Effector memory CD8-positive, alpha-beta T cell (primary cell): ENCODE measurements at regions not wholly inside any gene's neighbourhood (a gene's known extent, or its start where the extent isn't known, plus 50 kb on each side); places are given as distances from the start of the nearest gene placed in this dataset.

Source experiments
- ATAC-seq: fragments of 150-1000 bp; cut with Tn5 transposase; replicated peaks from 2 replicates; pipeline ENCODE4 v1.10.0; 2021; ENCODE audit warnings: mild to moderate bottlenecking, moderate library complexity
- DNase-seq, 3 experiments: peaks; one replicate each; pipeline ENCODE4 v3.0.0; 2021
- H3K27ac Mint-ChIP-seq, 2 donors: one replicate each; pipeline ENCODE4 v1.8.0; 2022; ENCODE audit warnings: mild to moderate bottlenecking in 2 of 2, mixed read lengths in 2 of 2, moderate library complexity in 2 of 2
- H3K27me3 Mint-ChIP-seq, 2 donors: one replicate each; pipeline ENCODE4 v1.8.0; 2022; ENCODE audit warnings: mixed read lengths in 2 of 2
- H3K36me3 Mint-ChIP-seq: one replicate; pipeline ENCODE4 v1.8.0; 2022; ENCODE audit warnings: mild to moderate bottlenecking, moderate library complexity, mixed read lengths; ENCODE audit not compliant: insufficient read depth
- H3K4me1 Mint-ChIP-seq, 2 donors: one replicate each; pipeline ENCODE4 v1.8.0; 2022; ENCODE audit warnings: low read depth in 2 of 2, mixed read lengths in 2 of 2
- H3K4me3 Mint-ChIP-seq, 2 donors: one replicate each; pipeline ENCODE4 v1.8.0; 2022; ENCODE audit warnings: mild to moderate bottlenecking in 2 of 2, mixed read lengths in 2 of 2, moderate library complexity in 2 of 2
- H3K9me3 Mint-ChIP-seq, 2 donors: one replicate each; pipeline ENCODE4 v1.8.0; 2022; ENCODE audit warnings: mixed read lengths in 2 of 2

- ATAC-seq, result no peak
- Mint-ChIP-seq H3K9me3 (no peaks in the 10 kb centered on the region), H3K36me3 (no peaks in the 10 kb centered on the region), H3K27me3 (peaks cover 0 to 9% of the 10 kb centered on the region in 2 donors), H3K27ac (no peak overlapping the region), H3K4me1 (no peaks in the 10 kb centered on the region), H3K4me3 (no peak overlapping the region)
- no peak for DNase-seq
These were observed 147.3 kb upstream of the KAZN start for GRCh38 chr1:14451217-14451616.

- no peak for DNase-seq
- no peak for ATAC-seq
- Mint-ChIP-seq H3K27ac (no peak overlapping the region), H3K36me3 (no peaks in the 10 kb centered on the region), H3K4me3 (no peak overlapping the region), H3K9me3 (no peaks in the 10 kb centered on the region), H3K4me1 (no peaks in the 10 kb centered on the region), H3K27me3 (peaks cover 0 to 4% of the 10 kb centered on the region in 2 donors)
These were observed 145.9 kb upstream of the KAZN start for GRCh38 chr1:14452551-14452950.

- Mint-ChIP-seq H3K9me3 (no peaks in the 10 kb centered on the region), H3K4me1 (no peaks in the 10 kb centered on the region), H3K36me3 (no peaks in the 10 kb centered on the region), H3K27ac (no peak overlapping the region), H3K4me3 (no peak overlapping the region), H3K27me3 (peaks cover 19 to 37% of the 10 kb centered on the region in 2 donors)
- no peak for DNase-seq
- no peak for ATAC-seq
These were observed 138.3 kb upstream of the KAZN start for GRCh38 chr1:14460173-14460572.

GRCh38 chr1:14462851-14463250 is 135.6 kb upstream of the KAZN start:
- Mint-ChIP-seq H3K27me3 (peaks cover 19 to 37% of the 10 kb centered on the region in 2 donors), H3K27ac (no peak overlapping the region), H3K4me3 (no peak overlapping the region), H3K4me1 (no peaks in the 10 kb centered on the region), H3K36me3 (no peaks in the 10 kb centered on the region), H3K9me3 (no peaks in the 10 kb centered on the region)
- DNase-seq, result no peak
- no peak for ATAC-seq

GRCh38 chr1:14466006-14466405 is 132.5 kb upstream of the KAZN start:
- Mint-ChIP-seq H3K9me3 (no peaks in the 10 kb centered on the region), H3K36me3 (no peaks in the 10 kb centered on the region), H3K27ac (no peak overlapping the region), H3K4me3 (no peak overlapping the region), H3K27me3 (peaks cover 19 to 22% of the 10 kb centered on the region in 2 donors), H3K4me1 (no peaks in the 10 kb centered on the region)
- no peak for ATAC-seq
- DNase-seq, result no peak

GRCh38 chr1:14467112-14467511 is 131.4 kb upstream of the KAZN start:
- no peaks in the 10 kb centered on the region for H3K9me3 Mint-ChIP-seq
- H3K4me1 Mint-ChIP-seq, result no peaks in the 10 kb centered on the region
- H3K27me3 Mint-ChIP-seq, result peaks cover 19 to 21% of the 10 kb centered on the region in 2 donors
- H3K36me3 Mint-ChIP-seq, result no peaks in the 10 kb centered on the region
- ATAC-seq (no peak), DNase-seq (no peak)
- H3K27ac Mint-ChIP-seq, result no peak overlapping the region
- H3K4me3 Mint-ChIP-seq, result no peak overlapping the region

GRCh38 chr1:14468751-14469150 is 129.7 kb upstream of the KAZN start:
- Mint-ChIP-seq H3K4me1 (no peaks in the 10 kb centered on the region), H3K9me3 (peaks cover 0 to 2% of the 10 kb centered on the region in 2 donors)
- ATAC-seq, result no peak

GRCh38 chr1:14470802-14471201 is 127.7 kb upstream of the KAZN start:
- H3K4me3 Mint-ChIP-seq, result no peak overlapping the region
- peaks cover 0 to 2% of the 10 kb centered on the region in 2 donors for H3K9me3 Mint-ChIP-seq
- ATAC-seq, result no peak

More at GRCh38 chr1:14468751-14469150, 129.7 kb upstream of the KAZN start:
- H3K27me3 Mint-ChIP-seq, result peaks cover 5 to 8% of the 10 kb centered on the region in 2 donors
- H3K27ac Mint-ChIP-seq, result no peak overlapping the region
- no peaks in the 10 kb centered on the region for H3K36me3 Mint-ChIP-seq
- H3K4me3 Mint-ChIP-seq, result no peak overlapping the region
- no peak for DNase-seq

GRCh38 chr1:14474856-14475255 is 123.6 kb upstream of the KAZN start:
- H3K36me3 Mint-ChIP-seq, result no peaks in the 10 kb centered on the region
- H3K27me3 Mint-ChIP-seq, result peaks cover 0 to 9% of the 10 kb centered on the region in 2 donors
- no peak overlapping the region for H3K27ac Mint-ChIP-seq
- no peak overlapping the region for H3K4me3 Mint-ChIP-seq
- DNase-seq, result no peak
- H3K4me1 Mint-ChIP-seq, result no peaks in the 10 kb centered on the region
- no peak for ATAC-seq
- peaks cover 0 to 2% of the 10 kb centered on the region in 2 donors for H3K9me3 Mint-ChIP-seq

More at GRCh38 chr1:14470802-14471201, 127.7 kb upstream of the KAZN start:
- Mint-ChIP-seq H3K36me3 (no peaks in the 10 kb centered on the region), H3K4me1 (no peaks in the 10 kb centered on the region), H3K27ac (no peak overlapping the region), H3K27me3 (peaks cover 0 to 9% of the 10 kb centered on the region in 2 donors)
- DNase-seq, result no peak

GRCh38 chr1:14476170-14476955 is 122.1 kb upstream of the KAZN start:
- peaks cover 2 to 10% of the 10 kb centered on the region in 2 donors for H3K27me3 Mint-ChIP-seq
- DNase-seq (no peak), ATAC-seq (no peak)
- H3K36me3 Mint-ChIP-seq, result no peaks in the 10 kb centered on the region
- H3K27ac Mint-ChIP-seq, result no peak overlapping the region
- peaks cover 0 to 2% of the 10 kb centered on the region in 2 donors for H3K9me3 Mint-ChIP-seq
- no peaks in the 10 kb centered on the region for H3K4me1 Mint-ChIP-seq
- H3K4me3 Mint-ChIP-seq, result no peak overlapping the region

GRCh38 chr1:14478120-14478519 is 120.4 kb upstream of the KAZN start:
- Mint-ChIP-seq H3K27me3 (peaks cover 7 to 16% of the 10 kb centered on the region in 2 donors), H3K4me3 (no peak overlapping the region), H3K27ac (no peak overlapping the region), H3K4me1 (no peaks in the 10 kb centered on the region), H3K36me3 (no peaks in the 10 kb centered on the region), H3K9me3 (peaks cover 0 to 2% of the 10 kb centered on the region in 2 donors)
- ATAC-seq, result no peak
- no peak for DNase-seq

- Mint-ChIP-seq H3K9me3 (no peaks in the 10 kb centered on the region), H3K27ac (no peak overlapping the region), H3K4me1 (no peaks in the 10 kb centered on the region), H3K27me3 (peaks cover 7 to 11% of the 10 kb centered on the region in 2 donors), H3K4me3 (no peak overlapping the region), H3K36me3 (no peaks in the 10 kb centered on the region)
- DNase-seq (no peak), ATAC-seq (no peak)
These were observed 118.6 kb upstream of the KAZN start for GRCh38 chr1:14479865-14480264.

- Mint-ChIP-seq H3K4me3 (no peak overlapping the region), H3K4me1 (no peaks in the 10 kb centered on the region), H3K9me3 (no peaks in the 10 kb centered on the region), H3K36me3 (no peaks in the 10 kb centered on the region), H3K27ac (no peak overlapping the region), H3K27me3 (peaks cover 7 to 18% of the 10 kb centered on the region in 2 donors)
- DNase-seq (no peak), ATAC-seq (no peak)
These were observed 115.6 kb upstream of the KAZN start for GRCh38 chr1:14482784-14483450.

GRCh38 chr1:14485285-14485684 is 113.2 kb upstream of the KAZN start:
- no peak overlapping the region for H3K27ac Mint-ChIP-seq

More at GRCh38 chr1:14485285-14485684, 113.2 kb upstream of the KAZN start:
- no peaks in the 10 kb centered on the region for H3K9me3 Mint-ChIP-seq
- no peak overlapping the region for H3K4me3 Mint-ChIP-seq
- no peak for DNase-seq
- ATAC-seq, result no peak
- no peaks in the 10 kb centered on the region for H3K36me3 Mint-ChIP-seq
- H3K4me1 Mint-ChIP-seq, result no peaks in the 10 kb centered on the region
- peaks cover 7 to 18% of the 10 kb centered on the region in 2 donors for H3K27me3 Mint-ChIP-seq
